Stomach (tissue), 8 donors: ENCODE measurements at regions not wholly inside any gene's neighbourhood (a gene's known extent, or its start where the extent isn't known, plus 50 kb on each side); places are given as distances from the start of the nearest gene placed in this dataset.
A peak's percentile ranks its signal among the peaks of the same experiment; 100 is the strongest.

Experiments
- DNase-seq, 2 donors: peaks; one replicate each; pipeline versions ENCODE4 v3.0.0 to v3.0.0-alpha.2; 2013 to 2019
- H3K27ac ChIP-seq, 5 donors: fragments of 200-600 bp in 4 of 5; sonication (generic) in 4 of 5; one replicate each; pipeline ENCODE4 v1.5.1; 2013 to 2019; ENCODE audit warnings: mild to moderate bottlenecking in 1 of 5, moderate library complexity in 1 of 5
- H3K27me3 ChIP-seq, 3 donors: fragments of 200-600 bp; sonication (generic); one replicate each; pipeline ENCODE4 v1.5.1; 2017 to 2019; ENCODE audit warnings: mixed run types in 1 of 3
- H3K36me3 ChIP-seq, 4 donors: fragments of 200-600 bp; sonication (generic); 1 replicate in 3 of 4; 2 replicates in 1 of 4; pipeline ENCODE4 v1.5.1; 2016 to 2019
- H3K4me1 ChIP-seq, 4 donors: fragments of 200-600 bp; sonication (generic); one replicate each; pipeline ENCODE4 v1.5.1; 2016 to 2019
- H3K4me3 ChIP-seq, 4 donors: fragments of 200-600 bp; sonication (generic) in 3 of 4; one replicate each; pipeline ENCODE4 v1.5.1; 2016 to 2019; ENCODE audit warnings: mild to moderate bottlenecking in 1 of 4
- H3K9me3 ChIP-seq, 4 donors: fragments of 200-600 bp; sonication (generic); one replicate each; pipeline ENCODE4 v1.5.1; 2016 to 2019
- EP300 ChIP-seq: sonication (generic); formaldehyde crosslinking; IDR thresholded peaks from one replicate; pipeline ENCODE4 v1.6.1; 2017; ENCODE audit warnings: antibody characterized with exemption
- POLR2A ChIP-seq, 4 donors: fragments of 450-650 bp; IDR thresholded peaks; one replicate each; pipeline ENCODE4 v1.6.1; 2016; ENCODE audit warnings: antibody characterized with exemption in 4 of 4, control low read depth in 2 of 4, mild to moderate bottlenecking in 1 of 4, moderate library complexity in 1 of 4
- POLR2AphosphoS5 ChIP-seq, 3 donors: sonication (generic); formaldehyde crosslinking; IDR thresholded peaks; one replicate each; pipeline ENCODE4 v1.6.1; 2016; ENCODE audit warnings: antibody characterized with exemption in 3 of 3
- WGBS, 5 donors: extraction: QIAGEN DNeasy Blood & Tissue Kit in 3 of 5; methylation state at CpG; one replicate each; pipeline versions ENCODE4 v1.1.5 to v1.1.7; 2013 to 2018; 5-methylcytosine and 5-hydroxymethylcytosine counted together
- intact Hi-C: fragments of 100-400 bp; cut with DNase I; formaldehyde crosslinking; loops from one replicate; pipeline ENCODE4 v1.15.1; 2023; ENCODE audit warnings: low total_unique reads
- TF ChIP-seq, protein P1 (sequence below), 7 experiments: fragments of 450-650 bp in 4 of 7; fragments of 200-600 bp in 3 of 7; sonication (generic) in 3 of 7; IDR thresholded peaks; one replicate each; pipeline ENCODE4 v1.5.1; 2016 to 2019; ENCODE audit warnings: antibody characterized with exemption in 7 of 7, control low read depth in 2 of 7, mild to moderate bottlenecking in 1 of 7
- donor health status: healthy with polysubstance abuse.
- donor health status: Bipolar disorder and iron deficiency.
- donor health status: healthy.

- H3K27ac ChIP-seq: no peak overlapping the region
Observed at GRCh38 chr3:194766845-194767244, 81.2 kb downstream of the FAM43A start.

DNA sequence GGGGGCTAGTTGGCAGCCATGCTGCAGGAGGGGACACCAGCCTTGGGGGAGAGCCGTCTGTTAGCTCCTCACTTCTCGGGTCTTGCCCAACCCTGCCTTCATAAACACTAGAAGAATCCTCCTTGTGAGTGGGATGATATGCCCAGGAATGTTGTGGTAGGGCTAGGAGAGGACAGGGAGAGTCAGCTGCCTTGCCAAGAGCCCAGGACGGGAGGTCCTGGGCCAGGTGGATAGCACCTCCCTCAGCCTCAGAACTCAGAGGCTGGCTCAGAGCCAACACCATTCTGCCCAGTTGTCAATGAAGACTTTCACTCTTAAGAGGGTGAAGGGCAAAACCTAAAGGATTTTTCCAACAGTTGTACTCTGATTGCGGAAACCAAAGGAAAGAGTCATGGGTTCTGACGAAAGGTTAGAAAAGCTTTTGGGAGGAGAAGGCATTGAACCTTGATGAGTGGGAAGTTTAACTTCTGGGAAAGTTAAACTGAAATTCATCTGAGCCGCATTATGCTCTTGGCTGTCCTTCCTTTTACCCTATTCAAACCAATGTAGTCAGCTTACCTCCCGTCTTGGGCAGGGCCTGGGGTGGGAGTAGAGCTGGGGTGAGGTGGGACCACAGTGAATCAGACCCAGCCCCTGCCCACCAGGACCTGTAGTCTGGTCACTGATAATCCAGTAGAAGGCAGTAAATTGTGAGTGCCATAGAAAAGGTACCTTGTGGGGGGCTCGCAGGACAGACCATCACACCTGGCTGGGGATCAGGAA is 81.9 kb downstream of the FAM43A start:
- TF ChIP-seq POLR2AphosphoS5 (IDR thresholded peaks at IDR 0.05) (no peak), EP300 (no peak)
- TF ChIP-seq, protein P1, sequence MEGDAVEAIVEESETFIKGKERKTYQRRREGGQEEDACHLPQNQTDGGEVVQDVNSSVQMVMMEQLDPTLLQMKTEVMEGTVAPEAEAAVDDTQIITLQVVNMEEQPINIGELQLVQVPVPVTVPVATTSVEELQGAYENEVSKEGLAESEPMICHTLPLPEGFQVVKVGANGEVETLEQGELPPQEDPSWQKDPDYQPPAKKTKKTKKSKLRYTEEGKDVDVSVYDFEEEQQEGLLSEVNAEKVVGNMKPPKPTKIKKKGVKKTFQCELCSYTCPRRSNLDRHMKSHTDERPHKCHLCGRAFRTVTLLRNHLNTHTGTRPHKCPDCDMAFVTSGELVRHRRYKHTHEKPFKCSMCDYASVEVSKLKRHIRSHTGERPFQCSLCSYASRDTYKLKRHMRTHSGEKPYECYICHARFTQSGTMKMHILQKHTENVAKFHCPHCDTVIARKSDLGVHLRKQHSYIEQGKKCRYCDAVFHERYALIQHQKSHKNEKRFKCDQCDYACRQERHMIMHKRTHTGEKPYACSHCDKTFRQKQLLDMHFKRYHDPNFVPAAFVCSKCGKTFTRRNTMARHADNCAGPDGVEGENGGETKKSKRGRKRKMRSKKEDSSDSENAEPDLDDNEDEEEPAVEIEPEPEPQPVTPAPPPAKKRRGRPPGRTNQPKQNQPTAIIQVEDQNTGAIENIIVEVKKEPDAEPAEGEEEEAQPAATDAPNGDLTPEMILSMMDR (IDR thresholded peaks at IDR 0.05): no peak
- H3K27ac ChIP-seq: no peak overlapping the region
- no peaks in the 10 kb centered on the region for H3K9me3 ChIP-seq
- intact Hi-C loops: no loop called here
- no peak overlapping the region for H3K4me3 ChIP-seq
- H3K27me3 ChIP-seq: no peaks in the 10 kb centered on the region
- H3K36me3 ChIP-seq: no peaks in the 10 kb centered on the region
- 86 to 88% (median 88%) methylated on average over 7 to 8 of the region's 8 CpGs for WGBS, 5 donors
- no peak for DNase-seq
- peaks cover 4 to 21% (median 14%) of the 10 kb centered on the region in 4 donors for H3K4me1 ChIP-seq

More at GRCh38 chr3:194766845-194767244, 81.2 kb downstream of the FAM43A start:
- Histone ChIP-seq H3K9me3 (no peaks in the 10 kb centered on the region), H3K4me1 (peaks cover 4 to 20% (median 14%) of the 10 kb centered on the region in 4 donors), H3K4me3 (no peak overlapping the region), H3K27me3 (no peaks in the 10 kb centered on the region), H3K36me3 (no peaks in the 10 kb centered on the region)
- intact Hi-C loops: no loop called here
- 44 to 58% (median 52%) methylated on average over 7 of the region's 7 CpGs for WGBS, 5 donors
- no peak for DNase-seq
- no peak for TF ChIP-seq POLR2AphosphoS5 (IDR thresholded peaks at IDR 0.05)
- TF ChIP-seq EP300: no peak
- no peak for TF ChIP-seq POLR2A (IDR thresholded peaks at IDR 0.05)
- TF ChIP-seq, protein P1 (IDR thresholded peaks at IDR 0.05): no peak

DNA sequence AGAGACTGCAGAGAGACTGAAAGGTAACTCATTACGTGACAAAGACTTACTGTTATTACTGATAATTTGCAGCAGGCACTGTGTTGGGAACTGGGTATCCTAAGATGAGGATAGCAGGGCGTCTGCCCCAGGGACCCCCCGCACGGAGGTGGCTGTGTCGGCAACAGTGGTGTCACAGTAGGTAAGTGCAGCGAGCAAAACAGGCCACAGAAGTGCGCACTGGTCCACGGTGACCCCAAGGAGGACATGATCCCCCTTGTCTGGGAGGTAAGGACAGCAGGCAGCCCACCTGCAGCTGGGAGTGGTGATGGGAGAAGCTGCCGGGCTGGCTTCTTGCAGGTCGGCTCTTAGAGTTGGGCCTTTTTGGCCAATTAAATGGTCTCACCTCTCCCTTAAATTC is 82.9 kb downstream of the FAM43A start:
- WGBS, 5 donors: 82 to 86% (median 86%) methylated on average over 10 of the region's 10 CpGs
- H3K27ac ChIP-seq: peak overlapping the region in 1 of 5 donors; percentile 11
- no peak for DNase-seq
- TF ChIP-seq POLR2A (IDR thresholded peaks at IDR 0.05) (no peak), EP300 (no peak), POLR2AphosphoS5 (IDR thresholded peaks at IDR 0.05) (no peak)
- TF ChIP-seq, protein P1 (IDR thresholded peaks at IDR 0.05): no peak
- H3K9me3 ChIP-seq: no peaks in the 10 kb centered on the region
- H3K36me3 ChIP-seq: no peaks in the 10 kb centered on the region
- H3K27me3 ChIP-seq: no peaks in the 10 kb centered on the region
- intact Hi-C loops: no loop called here
- H3K4me1 ChIP-seq: peaks cover 4 to 29% (median 14%) of the 10 kb centered on the region in 4 donors
- peak overlapping the region; percentile 12 to 48 (median 42) for H3K4me3 ChIP-seq

DNA sequence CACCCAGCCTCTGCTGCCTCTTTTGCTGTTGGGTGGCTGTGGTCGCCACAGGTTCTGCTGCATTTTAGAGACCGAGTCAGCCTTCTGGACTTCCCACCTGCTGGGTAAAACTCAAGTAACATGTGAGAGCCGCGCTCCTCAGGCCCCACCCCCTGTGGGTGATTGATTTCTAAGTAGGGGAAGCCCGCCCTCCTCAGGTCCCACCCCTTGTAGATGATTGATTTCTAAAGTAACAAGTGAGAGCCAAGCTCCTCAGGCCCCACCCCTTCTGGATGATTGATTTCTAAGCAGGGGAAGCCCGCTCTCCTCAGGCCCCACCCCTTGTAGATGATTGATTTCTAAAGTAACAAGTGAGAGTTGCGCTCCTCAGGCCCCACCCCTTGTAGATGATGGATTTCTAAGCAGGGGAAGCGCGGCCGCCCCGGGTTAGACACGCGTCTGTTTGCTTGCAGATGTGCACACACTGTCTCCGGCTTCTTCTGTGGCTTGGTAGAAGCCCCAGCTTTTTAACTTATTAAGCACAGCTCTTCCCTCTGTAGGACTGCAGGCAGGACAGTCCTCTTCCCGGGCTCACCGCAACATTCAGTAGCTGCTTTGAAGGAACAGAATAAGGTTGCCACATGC is 83.4 kb downstream of the FAM43A start:
- Histone ChIP-seq H3K9me3 (no peaks in the 10 kb centered on the region), H3K27ac (peak overlapping the region in 3 of 5 donors; percentile 61 to 67 (median 65)), H3K4me3 (peak overlapping the region; percentile 37 to 48 (median 42)), H3K27me3 (no peaks in the 10 kb centered on the region), H3K4me1 (peaks cover 4 to 29% (median 14%) of the 10 kb centered on the region in 4 donors), H3K36me3 (no peaks in the 10 kb centered on the region)
- WGBS, 5 donors: 1 to 4% (median 1%) methylated on average over 16 of the region's 16 CpGs
- intact Hi-C loops: no loop called here
- no peak for TF ChIP-seq POLR2A (IDR thresholded peaks at IDR 0.05)
- no peak for TF ChIP-seq POLR2AphosphoS5 (IDR thresholded peaks at IDR 0.05)
- no peak for TF ChIP-seq EP300
- TF ChIP-seq, protein P1 (IDR thresholded peaks at IDR 0.05): no peak
- peak; percentile 97 to 98 for DNase-seq
